D341Med (cell line): ENCODE measurements at regions not wholly inside any gene's neighbourhood (a gene's known extent, or its start where the extent isn't known, plus 50 kb on each side); places are given as distances from the start of the nearest gene placed in this dataset.

Experiments used
- DNase-seq: peaks from one replicate; pipeline ENCODE4 v3.0.0; 2012; ENCODE audit warnings: low spot score

GRCh38 chr4:178056996-178057395 lies 614.8 kb upstream of the AGA start:
- no peak for DNase-seq

GRCh38 chr4:178063568-178063967 lies 621.3 kb upstream of the AGA start:
- no peak for DNase-seq

DNA sequence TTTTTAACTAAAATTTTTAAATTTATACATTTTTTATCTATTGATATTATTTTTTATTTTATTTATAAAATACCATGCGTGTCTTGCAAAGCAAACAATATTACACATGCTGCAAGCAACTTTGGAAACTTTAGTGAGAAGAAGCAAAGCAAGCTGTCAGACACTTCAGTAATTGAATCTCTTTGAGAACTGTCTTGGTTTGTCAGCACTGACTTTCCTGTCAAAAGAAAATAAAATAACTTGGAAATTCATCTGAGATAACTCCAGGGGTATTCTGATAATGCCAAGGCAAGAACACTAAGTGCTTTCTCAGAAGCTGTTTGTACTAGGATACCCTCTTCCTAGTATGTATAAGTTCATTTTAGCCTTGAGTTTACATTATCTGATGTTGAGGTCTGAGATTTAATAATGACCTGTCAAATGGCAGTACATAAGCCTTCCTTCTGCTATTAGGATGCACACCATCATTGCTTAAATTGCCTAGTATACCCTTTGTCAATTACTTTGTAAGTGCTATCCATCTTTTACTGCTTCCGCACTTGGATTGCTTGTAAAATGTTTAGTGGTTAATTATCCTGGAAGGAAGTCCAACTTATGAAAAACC lies 624.2 kb upstream of the AGA start:
- no peak for DNase-seq

- no peak for DNase-seq
These were observed 625.9 kb upstream of the AGA start for GRCh38 chr4:178068136-178068535.

- no peak for DNase-seq
These were observed 627.9 kb upstream of the AGA start for GRCh38 chr4:178070163-178070562.

DNA sequence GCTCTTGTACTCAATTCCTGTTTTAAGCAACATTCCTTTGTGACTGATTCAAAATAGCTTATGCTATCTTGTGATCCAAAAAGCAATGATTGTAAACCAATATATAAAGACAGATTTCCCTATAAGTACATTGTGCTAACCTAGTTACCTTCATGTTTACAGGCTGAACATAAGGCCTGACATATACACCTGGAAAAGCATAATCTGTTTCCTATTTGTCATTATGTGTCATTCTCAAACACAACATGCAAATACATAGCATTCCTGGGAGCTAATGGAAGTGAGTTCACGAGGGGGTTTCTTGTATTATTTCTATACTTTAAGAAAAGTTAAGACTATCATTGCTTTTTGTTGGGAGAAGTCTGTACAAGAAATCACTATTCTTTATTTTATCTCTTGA lies 638.1 kb upstream of the AGA start:
- DNase-seq, result no peak

GRCh38 chr4:178081176-178081575 lies 638.9 kb upstream of the AGA start:
- DNase-seq, result no peak

- DNase-seq, result no peak
These were observed 639.7 kb upstream of the AGA start for GRCh38 chr4:178081896-178082295.

GRCh38 chr4:178082906-178083305 lies 640.7 kb upstream of the AGA start:
- no peak for DNase-seq

DNA sequence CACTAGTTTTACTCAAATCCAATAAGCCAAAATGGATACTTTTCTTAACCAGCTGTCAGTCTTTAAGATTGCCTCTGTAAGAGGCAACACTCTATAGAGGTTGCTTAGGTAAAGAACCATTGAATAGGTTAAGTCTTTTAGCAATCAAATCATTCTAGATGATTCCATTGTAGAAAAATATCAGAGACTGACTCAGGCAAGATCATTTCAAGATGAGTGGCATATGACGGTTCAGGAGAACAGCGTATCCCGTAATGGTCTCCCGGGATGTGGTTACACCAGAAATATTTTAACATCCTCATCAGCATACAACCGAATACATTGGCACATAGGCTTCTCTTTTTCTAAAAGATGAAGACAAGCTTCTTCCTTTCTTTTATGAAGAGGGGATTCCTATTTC lies 641.7 kb upstream of the AGA start:
- no peak for DNase-seq

GRCh38 chr4:178086320-178086719 lies 644.1 kb upstream of the AGA start:
- peak; percentile 39 for DNase-seq

DNA sequence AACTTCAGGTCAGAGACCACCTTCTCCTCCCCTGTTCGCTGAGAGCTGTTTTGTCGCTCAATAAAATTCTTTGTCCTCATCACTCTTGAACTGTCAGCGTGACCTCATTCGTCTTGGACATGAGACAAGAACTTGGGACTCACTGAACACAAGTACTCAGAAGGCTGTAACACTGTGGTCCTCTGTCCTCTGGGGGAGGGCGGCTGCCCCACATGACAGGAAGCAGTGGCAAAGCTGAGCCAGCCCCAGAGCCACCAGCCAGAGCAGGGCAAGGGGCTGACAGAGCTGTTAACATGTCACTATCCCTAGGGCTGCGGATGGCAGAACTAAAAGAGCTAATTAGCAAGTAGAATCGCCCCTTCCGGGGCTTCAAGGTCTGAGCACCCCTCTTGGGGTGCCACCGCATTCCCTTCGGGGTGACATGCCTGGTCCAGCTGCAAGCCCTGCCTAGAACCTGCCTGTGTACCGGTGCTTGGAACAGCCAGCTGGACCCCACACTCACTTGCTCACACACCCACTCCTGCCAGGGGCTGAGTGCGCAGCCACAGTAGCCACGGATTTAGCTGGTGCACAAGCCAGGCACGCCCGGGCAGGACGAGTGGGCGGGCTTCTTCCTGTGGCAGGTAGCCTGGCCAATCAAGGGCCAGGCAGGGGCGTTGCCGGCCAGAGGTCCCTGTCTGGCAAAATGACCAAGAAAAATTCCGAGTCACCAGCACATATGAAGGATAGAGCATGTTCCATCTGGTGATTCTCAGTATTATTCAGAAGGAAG lies 648.6 kb upstream of the AGA start:
- DNase-seq, result no peak

DNA sequence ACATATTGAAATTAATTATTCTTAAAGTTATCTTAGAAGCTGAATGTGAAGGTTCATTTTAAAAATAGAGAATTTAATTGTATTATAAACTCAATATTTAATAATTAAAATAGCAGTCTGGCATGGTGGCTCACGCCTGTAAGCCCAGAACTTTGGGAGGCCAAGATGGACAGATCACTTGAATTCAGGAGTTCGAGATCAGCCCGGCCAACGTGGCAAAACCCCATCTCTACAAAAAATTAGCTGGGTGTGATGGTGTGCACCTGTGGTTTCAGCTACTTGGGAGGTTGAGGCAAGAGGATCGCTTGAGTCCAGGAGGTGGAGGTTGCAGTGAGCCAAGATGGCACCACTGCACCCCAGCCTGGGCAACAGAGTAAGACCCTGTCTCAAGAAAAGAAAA lies 659.9 kb upstream of the AGA start:
- DNase-seq, result no peak

DNA sequence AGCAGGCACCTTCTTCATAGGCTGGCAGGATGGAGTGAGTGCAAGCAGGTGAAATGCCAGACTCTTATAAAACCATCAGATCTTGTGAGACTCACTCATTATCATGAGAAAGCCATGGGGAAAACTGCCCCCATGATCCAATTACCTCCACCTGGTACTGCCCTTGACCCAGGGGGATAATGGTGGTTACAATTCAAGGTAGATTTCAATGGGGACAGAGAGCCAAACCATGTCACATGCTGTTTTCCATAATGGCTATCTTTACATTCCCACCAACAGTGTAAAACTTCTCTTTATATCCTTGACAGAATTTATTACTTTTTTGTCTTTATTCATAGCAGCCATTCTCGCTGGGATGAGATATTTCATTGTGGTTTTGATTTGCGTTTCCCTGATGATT lies 663.0 kb upstream of the AGA start:
- no peak for DNase-seq

DNA sequence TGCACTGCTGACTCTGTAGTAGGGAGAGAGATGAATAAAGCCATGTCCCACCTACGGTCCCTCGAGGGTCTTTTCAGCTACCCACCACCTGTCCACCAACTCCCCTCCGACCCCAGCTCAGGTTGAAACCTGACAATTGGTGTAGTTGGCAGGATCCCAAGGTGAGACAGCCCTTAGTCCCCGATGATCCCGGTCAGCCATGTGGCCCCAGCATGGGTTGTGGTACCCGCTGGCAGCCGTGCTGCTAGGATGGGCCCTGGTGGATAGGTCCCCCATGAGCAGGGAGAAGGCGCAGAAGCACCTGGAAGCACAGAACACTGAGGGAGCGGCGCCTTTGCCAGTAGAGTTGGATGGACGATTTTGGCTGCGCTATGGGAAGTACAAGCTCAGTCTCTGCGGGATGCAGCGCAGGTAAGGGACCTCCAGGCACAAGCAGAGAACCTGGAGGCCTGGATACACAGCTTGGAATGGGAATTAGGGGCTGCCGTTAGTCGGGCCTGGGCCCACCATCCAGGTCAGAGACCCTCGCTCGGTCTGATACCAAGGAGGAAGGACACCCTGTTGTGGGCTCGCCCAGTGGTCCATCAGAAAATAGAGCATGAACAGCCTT lies 694.6 kb upstream of the AGA start:
- DNase-seq, result no peak

DNA sequence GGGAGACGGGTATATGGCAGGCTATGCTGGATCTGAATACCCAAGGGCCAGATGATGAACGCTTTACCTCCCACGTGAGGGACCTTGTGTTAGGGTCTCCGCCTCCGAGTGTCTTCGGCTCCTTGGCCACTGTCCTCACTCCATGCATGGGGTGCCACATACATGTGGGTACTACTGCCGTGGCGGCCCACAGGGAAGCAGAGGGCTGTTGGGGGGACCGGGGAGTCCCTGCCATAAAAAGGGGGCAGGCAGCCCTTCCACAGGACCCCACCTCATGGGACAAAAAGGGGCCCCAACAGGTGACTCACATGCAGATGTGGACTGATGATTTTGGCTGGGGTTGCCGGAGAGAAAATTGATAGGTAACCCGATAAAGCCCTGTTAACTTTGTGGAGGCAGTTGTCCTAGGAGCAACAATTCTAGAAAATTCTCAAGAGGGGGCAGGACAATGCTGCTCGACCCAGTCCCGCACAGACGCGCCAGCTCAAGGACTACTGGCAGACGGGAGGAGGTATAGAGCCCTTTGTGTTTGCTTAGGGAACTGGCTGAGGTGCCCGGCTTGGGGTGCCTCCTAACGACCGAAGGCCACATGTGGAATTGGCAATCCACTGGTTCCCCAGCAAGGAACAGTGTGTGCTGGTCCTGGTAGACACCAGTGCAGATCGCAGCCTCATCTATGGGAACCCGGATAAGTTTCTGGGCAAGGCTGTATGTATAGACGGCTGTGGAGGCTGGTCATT lies 695.7 kb upstream of the AGA start:
- no peak for DNase-seq

DNA sequence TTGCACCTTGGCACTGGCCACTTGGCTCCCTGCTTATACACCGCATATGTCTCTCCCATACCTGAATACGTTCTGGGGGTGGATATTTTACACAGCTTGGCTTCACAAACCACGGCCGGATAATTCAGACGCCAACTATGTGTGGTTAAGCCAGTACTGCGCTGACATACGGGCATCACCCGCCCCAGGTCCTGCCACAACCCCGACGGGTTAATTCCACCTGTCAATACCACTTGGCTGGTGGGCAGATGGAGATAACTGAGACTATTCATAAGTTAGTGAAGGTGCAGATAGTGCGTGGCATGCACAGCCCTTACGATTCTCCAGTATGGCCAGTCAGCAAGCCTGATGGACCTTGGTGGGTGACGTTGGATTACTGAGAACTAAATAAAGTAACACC lies 696.3 kb upstream of the AGA start:
- DNase-seq, result no peak

DNA sequence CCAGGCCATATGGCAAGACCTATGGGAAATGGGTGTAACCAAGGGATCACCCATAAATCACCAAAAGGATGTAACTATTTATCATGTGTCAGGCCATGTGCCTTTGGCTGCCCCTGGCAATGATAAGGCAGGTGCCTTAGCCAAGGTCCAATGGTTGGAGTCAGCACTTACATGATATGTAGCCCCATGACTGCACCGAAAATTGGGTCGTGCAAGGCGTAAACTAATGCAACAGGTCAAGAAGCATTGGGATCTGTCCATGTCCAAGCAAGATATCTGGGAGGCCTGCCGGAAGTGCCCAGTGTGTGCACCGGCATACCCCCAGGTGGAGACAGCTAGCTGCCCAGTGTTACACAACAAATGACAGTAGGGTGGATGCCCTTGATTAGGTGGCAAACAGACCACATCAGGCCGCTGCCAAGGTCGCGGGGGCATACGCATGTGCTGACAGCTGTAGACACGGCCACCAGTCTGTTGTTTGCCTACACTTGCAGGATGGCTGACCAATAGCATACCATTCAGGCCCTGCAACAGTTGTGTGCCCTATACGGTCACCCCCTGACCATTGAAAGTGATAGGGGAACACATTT lies 698.2 kb upstream of the AGA start:
- DNase-seq, result no peak

DNA sequence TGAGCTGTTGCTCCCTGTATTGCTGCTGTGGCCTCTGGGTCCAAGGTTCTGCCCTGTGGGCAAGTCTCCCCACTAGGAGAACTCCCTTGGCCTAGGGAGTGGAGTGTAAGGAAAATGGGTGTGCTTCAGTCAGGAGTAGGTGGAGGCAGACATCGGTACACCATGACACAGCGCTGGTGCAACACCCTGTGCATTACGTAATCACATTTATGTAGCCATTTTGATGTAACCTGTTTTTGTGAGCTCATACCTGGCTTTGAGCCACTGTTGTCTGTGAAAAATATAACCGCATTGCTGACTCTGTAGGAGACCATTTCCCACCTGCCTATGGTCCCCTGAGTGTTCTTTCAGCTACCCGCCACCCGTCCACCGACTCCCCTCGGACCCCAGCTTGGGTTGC lies 700.5 kb upstream of the AGA start:
- DNase-seq, result no peak

- DNase-seq, result no peak
These were observed 705.9 kb upstream of the AGA start for GRCh38 chr4:178148106-178148505.

- DNase-seq, result no peak
These were observed 723.2 kb upstream of the AGA start for GRCh38 chr4:178165251-178165950.

DNA sequence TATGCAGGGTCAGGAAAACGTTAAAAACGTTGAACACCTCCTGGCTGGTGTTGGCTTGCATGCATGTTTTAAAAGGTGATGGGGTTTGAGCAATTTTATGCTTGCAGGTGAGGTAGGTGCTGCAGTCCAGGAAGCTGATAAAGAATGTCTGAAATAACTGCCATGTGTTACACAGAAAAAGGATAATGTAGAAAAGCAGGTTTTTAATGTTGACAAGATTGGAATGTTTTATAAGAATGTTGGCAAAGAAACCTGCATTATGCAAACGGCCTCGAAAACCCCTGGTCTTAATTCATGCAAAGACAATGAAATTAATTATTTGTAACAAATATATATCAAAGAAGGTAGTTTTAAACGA lies 723.7 kb upstream of the AGA start:
- no peak for DNase-seq
